ENCODE measurements at regions not wholly inside any gene's neighbourhood (a gene's known extent, or its start where the extent isn't known, plus 50 kb on each side); places are given as distances from the start of the nearest gene placed in this dataset.

DNA sequence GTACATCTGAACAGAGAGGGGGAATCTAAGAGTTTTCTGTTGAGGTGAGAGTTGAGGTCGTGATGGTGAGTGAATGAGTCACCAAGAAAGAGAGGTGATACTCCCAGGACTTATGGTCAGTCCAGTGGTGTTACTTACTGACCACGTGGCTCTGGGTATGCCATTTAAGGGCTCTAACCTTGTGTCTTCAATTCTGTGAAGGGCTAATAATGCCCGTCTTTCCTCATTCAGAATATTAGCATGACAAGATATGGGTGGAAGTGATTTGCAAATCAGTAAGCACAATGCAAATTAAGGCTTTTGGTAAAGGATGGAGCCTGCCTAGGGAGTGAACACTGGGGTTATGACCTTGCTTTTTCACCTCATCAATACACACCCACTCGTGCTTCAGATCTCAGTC lies 75.2 kb downstream of the COQ2 start:
- TF ChIP-seq, protein P1, sequence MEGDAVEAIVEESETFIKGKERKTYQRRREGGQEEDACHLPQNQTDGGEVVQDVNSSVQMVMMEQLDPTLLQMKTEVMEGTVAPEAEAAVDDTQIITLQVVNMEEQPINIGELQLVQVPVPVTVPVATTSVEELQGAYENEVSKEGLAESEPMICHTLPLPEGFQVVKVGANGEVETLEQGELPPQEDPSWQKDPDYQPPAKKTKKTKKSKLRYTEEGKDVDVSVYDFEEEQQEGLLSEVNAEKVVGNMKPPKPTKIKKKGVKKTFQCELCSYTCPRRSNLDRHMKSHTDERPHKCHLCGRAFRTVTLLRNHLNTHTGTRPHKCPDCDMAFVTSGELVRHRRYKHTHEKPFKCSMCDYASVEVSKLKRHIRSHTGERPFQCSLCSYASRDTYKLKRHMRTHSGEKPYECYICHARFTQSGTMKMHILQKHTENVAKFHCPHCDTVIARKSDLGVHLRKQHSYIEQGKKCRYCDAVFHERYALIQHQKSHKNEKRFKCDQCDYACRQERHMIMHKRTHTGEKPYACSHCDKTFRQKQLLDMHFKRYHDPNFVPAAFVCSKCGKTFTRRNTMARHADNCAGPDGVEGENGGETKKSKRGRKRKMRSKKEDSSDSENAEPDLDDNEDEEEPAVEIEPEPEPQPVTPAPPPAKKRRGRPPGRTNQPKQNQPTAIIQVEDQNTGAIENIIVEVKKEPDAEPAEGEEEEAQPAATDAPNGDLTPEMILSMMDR (conservative IDR thresholded peaks at IDR 0.05; ENCODE audit: low read length), result no peak
- no peak for TF ChIP-seq EZH2phosphoT487 (IDR thresholded peaks at IDR 0.05; ENCODE audit: borderline replicate concordance)

All from Loucy (cell line).